ENCODE measurements at regions not wholly inside any gene's neighbourhood (a gene's known extent, or its start where the extent isn't known, plus 50 kb on each side); places are given as distances from the start of the nearest gene placed in this dataset.
"Not testable (repeated sequence)": the region's sequence is repeated elsewhere in the genome, so short reads cannot be mapped to it uniquely, and the experiment has no call there.

- no peak for DNase-seq
These were observed 51.5 kb upstream of the PHF21B start for GRCh38 chr22:45061332-45061731.

- DNase-seq = no peak
These were observed 54.8 kb upstream of the PHF21B start for GRCh38 chr22:45064313-45065278.

- no peak for DNase-seq
These were observed 55.9 kb upstream of the PHF21B start for GRCh38 chr22:45065726-45066125.

GRCh38 chr22:45067731-45068130 lies 57.9 kb upstream of the PHF21B start:
- DNase-seq = no peak

- no peak for DNase-seq
These were observed 60.1 kb upstream of the PHF21B start for GRCh38 chr22:45069925-45070324.

- no peak for DNase-seq
These were observed 61.8 kb upstream of the PHF21B start for GRCh38 chr22:45071618-45072017.

GRCh38 chr22:45072322-45072903 lies 62.6 kb upstream of the PHF21B start:
- no peak for DNase-seq

- no peak for DNase-seq
These were observed 63.3 kb upstream of the PHF21B start for GRCh38 chr22:45073064-45073463.

- DNase-seq = no peak
These were observed 67.5 kb upstream of the PHF21B start for GRCh38 chr22:45077286-45077685.

- DNase-seq = no peak
These were observed 68.1 kb upstream of the PHF21B start for GRCh38 chr22:45077826-45078334.

- no peak for DNase-seq
These were observed 73.0 kb upstream of the PHF21B start for GRCh38 chr22:45082795-45083194.

GRCh38 chr22:45083659-45084305 lies 74.0 kb upstream of the PHF21B start:
- DNase-seq = no peak

GRCh38 chr22:45084400-45084920 lies 74.7 kb upstream of the PHF21B start:
- no peak for DNase-seq

GRCh38 chr22:45087802-45088201 lies 75.9 kb upstream of the NUP50 start:
- DNase-seq = no peak

- DNase-seq = no peak
These were observed 75.1 kb upstream of the NUP50 start for GRCh38 chr22:45088576-45088975.

- no peak for DNase-seq
These were observed 73.2 kb upstream of the NUP50 start for GRCh38 chr22:45090497-45090910.

- no peak for DNase-seq
These were observed 72.4 kb upstream of the NUP50 start for GRCh38 chr22:45091254-45091854.

GRCh38 chr22:45091875-45092274 lies 71.8 kb upstream of the NUP50 start:
- not testable (repeated sequence) for DNase-seq

GRCh38 chr22:45092644-45093043 lies 71.1 kb upstream of the NUP50 start:
- no peak for DNase-seq

GRCh38 chr22:45093609-45094008 lies 70.1 kb upstream of the NUP50 start:
- DNase-seq = no peak

GRCh38 chr22:45094081-45094720 lies 69.5 kb upstream of the NUP50 start:
- no peak for DNase-seq

GRCh38 chr22:45094825-45095224 lies 68.9 kb upstream of the NUP50 start:
- DNase-seq = no peak
